B cell (primary cell): ENCODE measurements at regions not wholly inside any gene's neighbourhood (a gene's known extent, or its start where the extent isn't known, plus 50 kb on each side); places are given as distances from the start of the nearest gene placed in this dataset.

Experiments used
- ATAC-seq: fragments of 200-7000 bp; cut with Tn5 transposase; one replicate; pipeline ENCODE4 v1.10.0; 2021; ENCODE audit warnings: low read depth, mild to moderate bottlenecking, moderate number of reproducible peaks, moderate library complexity
- CTCF ChIA-PET: fragments of 350-600 bp; sonication (Branson Sonifier 250); formaldehyde crosslinking; loops from one replicate; lab custom pipeline; 2021; ENCODE audit warnings: antibody characterized with exemption, inconsistent platforms; lab: Charles Lee
- POLR2A ChIA-PET: fragments of 350-600 bp; sonication (Branson Sonifier 250); formaldehyde crosslinking; loops from one replicate; lab custom pipeline; 2021; ENCODE audit warnings: antibody characterized with exemption; lab: Charles Lee
- DNase-seq: peaks from one replicate; pipeline ENCODE4 v3.0.0; 2013
- H2AFZ ChIP-seq: 2 replicates; pipeline ENCODE4 v1.6.1; 2012; ENCODE audit warnings: mild to moderate bottlenecking, low read depth, low read length; ENCODE audit not compliant: insufficient read depth, poor library complexity, severe bottlenecking
- H3K27ac ChIP-seq, 2 donors: 1 replicate in 1 of 2; 2 replicates in 1 of 2; pipeline ENCODE4 v1.5.1; 2012 to 2013; ENCODE audit warnings: low read length in 2 of 2, mild to moderate bottlenecking in 2 of 2, moderate library complexity in 1 of 2
- H3K27me3 ChIP-seq, 4 experiments: fragments of 200-600 bp in 1 of 4; sonication (generic) in 1 of 4; replicated peaks in 1 of 4; 1 replicate in 2 of 4; 2 replicates in 2 of 4; pipeline versions ENCODE4 v1.6.1 to v1.7.0; 2013 to 2016; ENCODE audit warnings: low read length in 3 of 4, mild to moderate bottlenecking in 2 of 4, mixed read lengths in 1 of 4, moderate library complexity in 1 of 4; ENCODE audit not compliant: insufficient read depth in 4 of 4, control insufficient read depth in 3 of 4; ENCODE audit errors: control extremely low read depth in 1 of 4
- H3K36me3 ChIP-seq, 2 experiments: replicated peaks in 1 of 2; 1 replicate in 1 of 2; 2 replicates in 1 of 2; pipeline versions ENCODE4 v1.6.1 to v1.7.1; 2013; ENCODE audit warnings: low read length in 1 of 2; ENCODE audit not compliant: insufficient read depth in 2 of 2, control insufficient read depth in 1 of 2; ENCODE audit errors: control extremely low read depth in 1 of 2, extremely low read depth in 1 of 2
- H3K4me1 ChIP-seq, 2 donors: fragments of 200-600 bp in 1 of 2; sonication (generic) in 1 of 2; 1 replicate in 1 of 2; 2 replicates in 1 of 2; pipeline versions ENCODE4 v1.5.1 to v1.6.1; 2013 to 2017; ENCODE audit warnings: low read length in 2 of 2; ENCODE audit not compliant: control insufficient read depth in 2 of 2, insufficient read depth in 2 of 2
- H3K4me2 ChIP-seq: replicated peaks from 2 replicates; pipeline ENCODE3; 2012; ENCODE audit warnings: mild to moderate bottlenecking, low read depth, low read length; ENCODE audit not compliant: poor library complexity, severe bottlenecking
- H3K4me3 ChIP-seq, 5 experiments: fragments of 200-600 bp in 1 of 5; sonication (generic) in 1 of 5; 1 replicate in 3 of 5; 2 replicates in 2 of 5; pipeline versions ENCODE4 v1.5.1 to v1.7.0; 2011 to 2016; ENCODE audit warnings: low read length in 4 of 5, mild to moderate bottlenecking in 4 of 5, low read depth in 2 of 5, control low read depth in 1 of 5, moderate library complexity in 1 of 5; ENCODE audit not compliant: insufficient read depth in 1 of 5; ENCODE audit errors: control extremely low read depth in 1 of 5, extremely low read depth in 1 of 5
- H3K79me2 ChIP-seq: fragments of 200-600 bp; sonication (generic); one replicate; pipeline ENCODE4 v1.6.0; 2016; ENCODE audit warnings: low read length; ENCODE audit not compliant: control insufficient read depth, insufficient read depth
- H3K9ac ChIP-seq: fragments of 200-600 bp; sonication (generic); 2 replicates; pipeline ENCODE4 v1.6.1; 2017; ENCODE audit warnings: mild to moderate bottlenecking, low read length, moderate library complexity
- H3K9me3 ChIP-seq, 3 donors: one replicate each; pipeline versions ENCODE4 v1.6.1 to v1.7.1; 2013; ENCODE audit warnings: low read length in 2 of 3; ENCODE audit not compliant: control insufficient read depth in 2 of 3, insufficient read depth in 1 of 3; ENCODE audit errors: control extremely low read depth in 1 of 3
- H4K20me1 ChIP-seq: 2 replicates; pipeline ENCODE4 v1.6.0; 2012; ENCODE audit warnings: mild to moderate bottlenecking, low read length; ENCODE audit not compliant: insufficient read depth, control insufficient read depth, poor library complexity, severe bottlenecking
- H3K27ac Mint-ChIP-seq: one replicate; pipeline ENCODE4 v1.8.0; 2021; ENCODE audit warnings: mixed read lengths
- H3K27me3 Mint-ChIP-seq: one replicate; pipeline ENCODE4 v1.8.0; 2021; ENCODE audit warnings: mixed read lengths
- H3K4me1 Mint-ChIP-seq: one replicate; pipeline ENCODE4 v1.8.0; 2021; ENCODE audit warnings: mixed read lengths
- H3K4me3 Mint-ChIP-seq: one replicate; pipeline ENCODE4 v1.8.0; 2021; ENCODE audit warnings: mixed read lengths
- H3K9me3 Mint-ChIP-seq: one replicate; pipeline ENCODE4 v1.8.0; 2022; ENCODE audit warnings: mixed read lengths; ENCODE audit not compliant: insufficient read depth
- CTCF ChIP-seq: fragments of 200-600 bp; IDR thresholded peaks from one replicate; pipeline ENCODE4 v1.8.0; 2022; ENCODE audit warnings: antibody characterized with exemption, mild to moderate bottlenecking
- EZH2 ChIP-seq: IDR thresholded peaks from 2 replicates; pipeline ENCODE4 v1.6.1; 2012; ENCODE audit warnings: borderline replicate concordance, low read depth, mild to moderate bottlenecking, moderate library complexity, low read length; ENCODE audit not compliant: insufficient read depth, poor library complexity, severe bottlenecking
- WGBS: methylation state at CpG from one replicate; pipeline ENCODE4 v1.1.5; 2013; ENCODE audit warnings: missing lambda C conversion rate; ENCODE audit not compliant: insufficient coverage; 5-methylcytosine and 5-hydroxymethylcytosine counted together
- intact Hi-C: fragments of 100-400 bp; cut with micrococcal nuclease; formaldehyde crosslinking; loops from one replicate; pipeline ENCODE4 v1.10.0; 2022

- Mint-ChIP-seq H3K4me3 (no peak overlapping the region), H3K9me3 (peaks cover 2% of the 10 kb centered on the region), H3K27me3 (no peaks in the 10 kb centered on the region), H3K27ac (no peak overlapping the region), H3K4me1 (no peaks in the 10 kb centered on the region)
- Histone ChIP-seq H3K4me3 (no peak overlapping the region), H3K27ac (no peak overlapping the region), H2AFZ (no peak overlapping the region), H3K36me3 (no peaks in the 10 kb centered on the region), H3K9ac (no peak overlapping the region), H4K20me1 (no peaks in the 10 kb centered on the region), H3K4me2 (no peak overlapping the region), H3K79me2 (no peaks in the 10 kb centered on the region), H3K27me3 (no peaks in the 10 kb centered on the region), H3K9me3 (no peaks in the 10 kb centered on the region), H3K4me1 (no peaks in the 10 kb centered on the region)
- ChIA-PET POLR2A (no interaction called here), CTCF (no interaction called here)
- intact Hi-C loops = no loop called here
- no peak for DNase-seq
- TF ChIP-seq CTCF (no peak), EZH2 (no peak)
- no CpG with 5 or more reads among the region's 6 CpGs for WGBS
- no peak for ATAC-seq
Observed at GRCh38 chr4:141429933-141430332, 206.4 kb upstream of the IL15 start.

GRCh38 chr4:141430686-141431085 is 205.7 kb upstream of the IL15 start:
- WGBS = 100% methylated on average over 1 of the region's 4 CpGs

More at GRCh38 chr4:141430686-141431085, 205.7 kb upstream of the IL15 start:
- Histone ChIP-seq H3K4me2 (no peak overlapping the region), H3K79me2 (no peaks in the 10 kb centered on the region), H3K9ac (no peak overlapping the region), H3K27ac (no peak overlapping the region), H3K9me3 (no peaks in the 10 kb centered on the region), H3K4me1 (no peaks in the 10 kb centered on the region), H4K20me1 (no peaks in the 10 kb centered on the region), H3K36me3 (no peaks in the 10 kb centered on the region), H3K4me3 (no peak overlapping the region), H2AFZ (no peak overlapping the region), H3K27me3 (no peaks in the 10 kb centered on the region)
- Mint-ChIP-seq H3K9me3 (no peaks in the 10 kb centered on the region), H3K4me3 (no peak overlapping the region), H3K27me3 (no peaks in the 10 kb centered on the region), H3K4me1 (no peaks in the 10 kb centered on the region), H3K27ac (no peak overlapping the region)
- ChIA-PET CTCF (no interaction called here), POLR2A (no interaction called here)
- intact Hi-C loops = no loop called here
- DNase-seq (no peak), ATAC-seq (no peak)
- TF ChIP-seq CTCF = no peak
- no peak for TF ChIP-seq EZH2
